Lower leg skin (tissue), 3 donors: ENCODE measurements at regions not wholly inside any gene's neighbourhood (a gene's known extent, or its start where the extent isn't known, plus 50 kb on each side); places are given as distances from the start of the nearest gene placed in this dataset.

ENCODE experiments used
- CTCF ChIP-seq, 3 donors: fragments of 450-650 bp; IDR thresholded peaks; one replicate each; pipeline ENCODE4 v1.5.1; 2016; ENCODE audit warnings: antibody characterized with exemption in 3 of 3, mild to moderate bottlenecking in 3 of 3, moderate library complexity in 2 of 3
- POLR2A ChIP-seq, 2 donors: fragments of 450-650 bp; IDR thresholded peaks; one replicate each; pipeline ENCODE4 v1.6.1; 2016 to 2017; ENCODE audit warnings: antibody characterized with exemption in 2 of 2, mild to moderate bottlenecking in 1 of 2, moderate library complexity in 1 of 2

- TF ChIP-seq CTCF (IDR thresholded peaks at IDR 0.05) (no peak), POLR2A (IDR thresholded peaks at IDR 0.05) (no peak)
Observed at GRCh38 chr2:134169788-134170187, 84.1 kb upstream of the MGAT5 start.
